GM20431 (cell line): ENCODE measurements at regions not wholly inside any gene's neighbourhood (a gene's known extent, or its start where the extent isn't known, plus 50 kb on each side); places are given as distances from the start of the nearest gene placed in this dataset.
"Not testable (repeated sequence)": the region's sequence is repeated elsewhere in the genome, so short reads cannot be mapped to it uniquely, and the experiment has no call there.

Source experiments
- in situ Hi-C: fragments of 300-500 bp; cut with MseI, MboI; formaldehyde crosslinking; loops from one replicate; pipeline ENCODE4 v1.15.0; 2020; ENCODE audit warnings: low sequenced_read_pairs; ENCODE audit not compliant: unreplicated experiment

GRCh38 chr6:144689503-144690040 lies 404.4 kb downstream of the UTRN start:
- in situ Hi-C loops: no loop called here

- in situ Hi-C loops: no loop called here
Measured at GRCh38 chr6:144690133-144690532, 405.0 kb downstream of the UTRN start.

GRCh38 chr6:144690666-144691065 lies 405.5 kb downstream of the UTRN start:
- in situ Hi-C loops: no loop called here

- in situ Hi-C loops: not testable (repeated sequence)
Measured at GRCh38 chr6:144692050-144692449, 406.9 kb downstream of the UTRN start.

GRCh38 chr6:144695858-144696533 lies 410.9 kb downstream of the UTRN start:
- in situ Hi-C loops: no loop called here

DNA sequence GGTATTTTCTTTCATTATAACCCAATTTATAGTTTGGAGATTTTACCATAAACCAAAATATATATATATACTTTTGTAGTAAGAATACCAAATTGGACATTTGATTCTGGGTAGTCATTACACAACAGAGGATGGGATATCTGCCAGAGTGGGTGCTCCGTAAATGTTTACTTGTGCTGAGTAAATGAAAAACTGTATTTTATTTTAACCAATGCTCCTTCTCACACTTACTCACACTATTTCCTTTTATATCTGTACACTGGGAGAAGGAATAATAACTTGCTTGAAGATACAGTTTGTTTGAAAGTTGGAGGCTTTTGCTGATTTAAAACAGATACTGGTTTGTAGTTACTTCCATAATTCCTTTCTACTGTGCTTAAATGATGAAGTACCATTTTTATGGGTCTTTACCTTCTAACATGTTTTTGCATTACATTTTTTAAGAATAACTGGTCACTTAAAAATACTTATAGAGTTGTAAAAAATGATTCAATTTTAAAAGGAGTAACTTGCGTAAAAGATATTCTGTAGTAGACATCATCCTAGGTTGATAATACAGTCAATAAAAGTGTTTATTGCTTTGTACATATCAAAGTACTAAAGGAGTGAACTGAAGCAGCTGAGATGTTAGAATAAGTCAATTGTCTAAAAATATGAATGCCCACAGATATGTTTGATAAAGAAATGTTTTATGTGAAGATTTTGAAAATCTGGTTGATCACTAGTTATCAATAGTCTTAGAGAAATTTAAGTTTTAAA lies 411.7 kb downstream of the UTRN start:
- in situ Hi-C loops: no loop called here

- in situ Hi-C loops: no loop called here
Measured at GRCh38 chr6:144697369-144697760, 412.2 kb downstream of the UTRN start.

DNA sequence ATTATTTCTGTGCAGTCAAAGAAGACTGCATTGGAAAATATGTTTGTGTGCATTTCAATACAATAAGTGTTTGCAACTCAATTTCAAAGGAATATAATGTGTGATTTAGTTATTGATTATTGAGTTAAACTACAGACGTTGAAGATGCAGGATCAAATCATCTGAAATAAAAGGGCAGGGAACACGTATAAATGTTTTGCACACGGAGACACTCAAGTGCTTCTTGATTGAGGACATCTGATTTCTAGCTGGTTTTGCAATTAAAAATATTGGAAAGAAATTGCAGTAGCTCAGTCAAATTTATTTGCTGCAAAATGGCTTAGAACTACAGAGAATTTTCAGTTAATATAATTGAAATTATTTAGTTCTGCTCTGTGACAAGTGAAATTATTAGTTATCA lies 412.7 kb downstream of the UTRN start:
- in situ Hi-C loops: no loop called here

DNA sequence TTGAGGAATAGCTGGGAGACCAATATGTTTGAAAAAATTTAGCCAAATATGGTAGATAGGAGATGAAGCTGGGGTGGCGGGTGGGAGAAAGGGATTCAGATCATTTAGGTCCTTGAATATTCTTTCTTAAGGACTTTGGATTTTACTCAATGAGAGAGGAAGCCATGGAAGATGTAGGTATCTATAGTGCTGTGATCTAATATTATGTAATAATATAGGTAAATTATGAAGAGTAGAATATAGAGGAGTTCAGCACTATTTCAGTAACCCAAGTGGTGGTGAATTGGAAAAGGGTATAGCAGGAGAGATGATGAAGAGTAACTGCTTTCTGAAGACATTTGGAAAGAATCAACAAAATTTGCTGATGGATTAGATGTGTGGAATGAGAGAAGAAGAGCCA lies 417.6 kb downstream of the UTRN start:
- in situ Hi-C loops: no loop called here

GRCh38 chr6:144710207-144710606 lies 425.1 kb downstream of the UTRN start:
- in situ Hi-C loops: no loop called here

DNA sequence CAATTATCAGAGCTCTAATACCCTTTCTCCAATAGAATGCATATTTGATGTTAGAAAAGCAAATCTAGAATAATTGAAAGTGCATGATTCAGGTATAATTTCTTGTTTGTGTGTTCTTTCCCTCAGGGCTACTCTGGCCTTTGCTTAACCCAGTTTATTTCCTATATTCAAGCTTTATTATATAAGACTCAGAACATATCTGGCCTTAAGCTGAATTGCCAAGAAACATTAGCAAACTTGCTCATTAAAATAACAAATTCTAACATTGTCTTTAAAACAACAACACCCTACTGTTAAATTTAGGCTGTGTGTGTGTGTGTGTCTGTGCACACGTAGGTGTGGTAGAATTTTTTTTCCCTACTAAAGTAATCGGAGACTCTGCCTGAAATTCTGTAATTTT lies 426.5 kb downstream of the UTRN start:
- in situ Hi-C loops: no loop called here

- in situ Hi-C loops: no loop called here
Measured at GRCh38 chr6:144712541-144712940, 427.4 kb downstream of the UTRN start.

DNA sequence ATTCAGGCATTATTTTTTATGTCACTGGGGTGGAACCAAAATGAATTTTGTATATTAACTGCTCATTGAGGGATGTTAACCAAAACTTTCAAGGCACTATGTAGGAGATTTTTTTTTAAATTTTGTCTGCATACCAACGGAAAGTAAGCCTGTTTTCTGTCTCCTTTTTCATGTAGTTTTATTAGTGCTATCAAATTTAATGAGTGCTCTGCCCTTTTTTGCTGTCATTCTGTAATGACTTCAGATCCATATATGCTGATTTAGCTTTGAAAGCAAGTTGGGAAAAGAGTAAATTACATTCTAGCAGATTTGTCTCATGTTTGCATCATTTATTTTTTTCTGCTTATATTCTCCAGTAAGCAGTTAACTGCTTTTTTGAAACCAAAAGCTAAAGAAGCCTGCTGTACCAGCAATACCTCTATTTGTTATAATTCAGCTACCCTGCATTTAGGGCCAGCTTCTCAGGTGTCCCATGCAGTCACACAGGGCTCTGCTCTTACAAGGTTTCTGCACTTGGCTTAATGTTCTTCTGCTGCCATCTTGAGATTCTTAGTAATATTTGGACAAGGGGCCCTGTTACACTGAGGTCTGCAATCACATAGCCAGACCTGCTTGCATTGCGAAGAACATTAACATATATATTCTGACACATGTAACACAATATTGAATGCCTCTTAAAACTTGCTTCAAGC lies 429.0 kb downstream of the UTRN start:
- in situ Hi-C loops: no loop called here

GRCh38 chr6:144715344-144715743 lies 430.2 kb downstream of the UTRN start:
- in situ Hi-C loops: no loop called here

DNA sequence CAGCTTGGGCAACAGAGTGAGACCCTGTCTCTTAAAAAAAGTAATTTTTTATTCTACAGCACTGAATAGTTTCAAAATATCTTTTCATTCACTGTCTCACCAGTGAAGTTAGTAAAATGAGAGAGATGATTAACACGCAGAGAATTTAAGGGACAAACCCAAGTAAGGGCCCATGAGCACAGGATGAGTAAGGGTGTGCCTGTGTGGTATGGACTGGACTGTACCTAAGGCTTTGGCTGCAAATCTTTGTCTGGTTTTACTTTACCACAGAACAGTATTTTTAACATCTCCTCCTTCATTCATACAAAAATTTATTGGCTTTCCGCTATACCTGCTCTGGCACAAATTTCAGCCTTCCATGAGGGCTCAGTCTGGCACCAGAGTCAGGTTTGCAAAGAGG lies 433.3 kb downstream of the UTRN start:
- in situ Hi-C loops: no loop called here

DNA sequence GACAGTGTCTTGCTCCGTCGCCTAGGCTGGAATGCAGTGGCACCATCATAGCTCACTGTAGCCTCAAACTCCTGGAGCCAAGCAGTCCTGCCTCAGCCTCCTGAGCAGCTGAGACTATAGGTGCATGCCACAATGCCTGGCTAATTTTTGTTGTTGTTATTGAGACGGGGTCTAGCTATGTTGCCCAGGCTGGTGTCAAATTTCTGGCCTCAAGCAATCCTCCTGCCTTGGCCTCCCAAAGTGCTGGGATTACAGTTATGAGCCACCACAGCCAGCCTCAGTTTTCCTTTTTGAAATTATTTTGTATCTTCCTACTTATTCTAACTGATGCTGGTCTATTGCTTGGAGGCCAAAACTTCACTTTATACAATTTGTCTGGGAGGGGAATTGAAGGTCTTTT lies 436.1 kb downstream of the UTRN start:
- in situ Hi-C loops: no loop called here

DNA sequence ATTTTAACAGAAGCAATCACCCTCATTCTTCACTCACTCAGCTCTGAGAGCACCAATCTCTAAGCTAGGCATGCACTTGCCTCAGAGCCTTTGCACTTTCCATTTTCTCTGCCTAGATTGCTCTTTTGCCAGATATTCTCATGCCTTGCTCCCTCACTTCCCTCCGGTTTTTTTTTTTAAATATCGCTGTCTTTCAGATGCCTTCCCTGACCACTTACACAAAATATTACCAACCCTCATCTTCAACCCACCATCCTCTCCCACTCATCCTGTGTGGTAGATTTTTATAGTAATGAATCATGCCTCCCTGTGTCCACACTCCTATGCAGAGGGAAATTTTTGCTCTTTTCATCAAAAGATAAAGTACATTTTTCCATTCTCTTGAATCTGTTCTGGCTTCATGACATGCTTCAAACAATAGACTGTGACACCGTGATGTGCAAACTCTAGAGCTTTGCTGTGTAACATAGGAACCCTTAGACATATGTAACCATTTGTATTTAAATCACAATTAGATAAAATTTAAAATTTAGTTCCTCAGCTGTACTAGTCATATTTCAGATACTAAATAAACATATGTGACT lies 437.1 kb downstream of the UTRN start:
- in situ Hi-C loops: no loop called here

- in situ Hi-C loops: no loop called here
Measured at GRCh38 chr6:144722925-144723324, 437.8 kb downstream of the UTRN start.

- in situ Hi-C loops: no loop called here
Measured at GRCh38 chr6:144723431-144723830, 438.3 kb downstream of the UTRN start.

DNA sequence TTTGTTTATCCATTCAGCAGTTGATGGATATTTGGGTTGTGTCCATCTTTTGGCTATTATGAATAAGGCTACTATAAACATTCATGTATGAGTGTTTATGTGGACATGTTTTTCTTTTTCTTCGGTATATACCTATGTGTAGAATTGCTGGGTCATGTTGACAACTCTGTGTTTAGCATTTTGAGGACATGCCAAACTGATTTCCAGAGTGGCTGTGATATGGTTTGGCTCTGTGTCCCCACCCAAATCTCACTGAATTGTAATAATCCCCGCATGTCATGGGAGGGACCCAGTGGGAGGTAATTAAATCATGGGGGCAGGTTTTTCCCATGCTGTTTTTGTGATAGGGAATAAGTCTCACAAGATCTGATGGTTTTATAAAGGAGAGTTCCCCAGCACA lies 439.7 kb downstream of the UTRN start:
- in situ Hi-C loops: no loop called here
